SK-N-SH treated with all-trans-retinoic acid at 6 μM for 48 hours (cell line): ENCODE measurements at regions not wholly inside any gene's neighbourhood (a gene's known extent, or its start where the extent isn't known, plus 50 kb on each side); places are given as distances from the start of the nearest gene placed in this dataset.
"Not testable (repeated sequence)": the region's sequence is repeated elsewhere in the genome, so short reads cannot be mapped to it uniquely, and the experiment has no call there.

Source experiments
- ATAC-seq: fragments of 200-7000 bp; cut with Tn5 transposase; 3 replicates; pipeline ENCODE4 v1.9.1; 2020; ENCODE audit warnings: mild to moderate bottlenecking, moderate library complexity
- ARNTL ChIP-seq: fragments of 450-650 bp; formaldehyde crosslinking; IDR thresholded peaks from 2 replicates; pipeline ENCODE4 v1.5.0; 2020; ENCODE audit warnings: low read depth, mild to moderate bottlenecking, moderate library complexity, borderline replicate concordance
- BACH2 ChIP-seq: fragments of 250-450 bp; sonication (Bioruptor Pico); IDR thresholded peaks from 2 replicates; pipeline ENCODE4 v1.9.0; 2021; ENCODE audit warnings: mild to moderate bottlenecking, borderline replicate concordance
- CSRNP3 ChIP-seq: fragments of 250-450 bp; sonication (Bioruptor Pico); IDR thresholded peaks from 2 replicates; pipeline ENCODE4 v1.5.1; 2021; ENCODE audit warnings: mild to moderate bottlenecking, moderate library complexity
- ESRRG ChIP-seq: fragments of 250-450 bp; sonication (Bioruptor Pico); IDR thresholded peaks from 2 replicates; pipeline ENCODE4 v1.6.1; 2021; ENCODE audit warnings: mild to moderate bottlenecking
- GLIS3 ChIP-seq: fragments of 250-450 bp; sonication (Bioruptor Pico); IDR thresholded peaks from 2 replicates; pipeline ENCODE4 v1.5.0; 2020; ENCODE audit warnings: mild to moderate bottlenecking, moderate library complexity
- ISL1 ChIP-seq: fragments of 250-450 bp; sonication (Bioruptor Pico); IDR thresholded peaks from 2 replicates; pipeline ENCODE4 v2.1.2; 2022; ENCODE audit warnings: mild to moderate bottlenecking, moderate library complexity
- OSR1 ChIP-seq: fragments of 250-450 bp; sonication (Bioruptor Pico); IDR thresholded peaks from 2 replicates; pipeline ENCODE4 v1.8.0; 2022; ENCODE audit warnings: moderate library complexity, mild to moderate bottlenecking, inconsistent platforms
- POU6F1 ChIP-seq: fragments of 250-450 bp; sonication (Bioruptor Pico); IDR thresholded peaks from 2 replicates; pipeline ENCODE4 v1.8.0; 2021; ENCODE audit warnings: low read depth, mild to moderate bottlenecking, moderate library complexity, borderline replicate concordance
- RARB ChIP-seq: fragments of 250-450 bp; sonication (Bioruptor Pico); IDR thresholded peaks from 2 replicates; pipeline ENCODE4 v1.8.0; 2021; ENCODE audit warnings: mild to moderate bottlenecking, moderate library complexity
- SNAI2 ChIP-seq: fragments of 250-450 bp; sonication (Bioruptor Pico); IDR thresholded peaks from 2 replicates; pipeline ENCODE4 v1.5.0; 2020; ENCODE audit warnings: mild to moderate bottlenecking, moderate library complexity
- TCF4 ChIP-seq: fragments of 250-450 bp; sonication (Bioruptor Pico); IDR thresholded peaks from 2 replicates; pipeline ENCODE4 v1.8.0; 2021; ENCODE audit warnings: mild to moderate bottlenecking, moderate library complexity, borderline replicate concordance
- TOX ChIP-seq: fragments of 250-450 bp; sonication (Bioruptor Pico); IDR thresholded peaks from 2 replicates; pipeline ENCODE4 v1.8.0; 2021; ENCODE audit warnings: mild to moderate bottlenecking, moderate library complexity, borderline replicate concordance
- ZFP3 ChIP-seq: fragments of 250-450 bp; sonication (Bioruptor Pico); IDR thresholded peaks from 2 replicates; pipeline ENCODE4 v1.5.0; 2020; ENCODE audit warnings: mild to moderate bottlenecking, moderate library complexity
- ZFP30 ChIP-seq: fragments of 450-650 bp; formaldehyde crosslinking; IDR thresholded peaks from 2 replicates; pipeline ENCODE4 v1.5.0; 2022; ENCODE audit warnings: mild to moderate bottlenecking, moderate library complexity
- ZNF565 ChIP-seq: fragments of 450-650 bp; formaldehyde crosslinking; conservative IDR thresholded peaks from 2 replicates; pipeline ENCODE4 v1.5.0; 2020; ENCODE audit warnings: low read depth, mild to moderate bottlenecking, moderate library complexity
- ZNF8 ChIP-seq: fragments of 450-650 bp; formaldehyde crosslinking; IDR thresholded peaks from 2 replicates; pipeline ENCODE4 v1.5.0; 2020; ENCODE audit warnings: mild to moderate bottlenecking, moderate library complexity
- TF ChIP-seq, protein P1 (sequence below): fragments of 250-450 bp; sonication (Bioruptor Pico); IDR thresholded peaks from 2 replicates; pipeline ENCODE4 v1.5.0; 2020; ENCODE audit warnings: mild to moderate bottlenecking, moderate library complexity
- TF ChIP-seq, protein P2 (sequence below): fragments of 250-450 bp; sonication (Bioruptor Pico); IDR thresholded peaks from 2 replicates; pipeline ENCODE4 v1.5.1; 2020; ENCODE audit warnings: low read depth, mild to moderate bottlenecking, moderate library complexity

GRCh38 chr17:51362811-51363585, 102.7 kb downstream of the UTP18 start:
- TF ChIP-seq BACH2 (CRISPR knock-in tag) (no peak), OSR1 (CRISPR knock-in tag) (no peak), ISL1 (CRISPR knock-in tag) (no peak), CSRNP3 (CRISPR knock-in tag) (no peak), GLIS3 (CRISPR knock-in tag) (no peak), RARB (no peak), ZFP3 (CRISPR knock-in tag) (no peak), ESRRG (CRISPR knock-in tag) (no peak), TOX (CRISPR knock-in tag) (no peak)
- TF ChIP-seq, protein P1, sequence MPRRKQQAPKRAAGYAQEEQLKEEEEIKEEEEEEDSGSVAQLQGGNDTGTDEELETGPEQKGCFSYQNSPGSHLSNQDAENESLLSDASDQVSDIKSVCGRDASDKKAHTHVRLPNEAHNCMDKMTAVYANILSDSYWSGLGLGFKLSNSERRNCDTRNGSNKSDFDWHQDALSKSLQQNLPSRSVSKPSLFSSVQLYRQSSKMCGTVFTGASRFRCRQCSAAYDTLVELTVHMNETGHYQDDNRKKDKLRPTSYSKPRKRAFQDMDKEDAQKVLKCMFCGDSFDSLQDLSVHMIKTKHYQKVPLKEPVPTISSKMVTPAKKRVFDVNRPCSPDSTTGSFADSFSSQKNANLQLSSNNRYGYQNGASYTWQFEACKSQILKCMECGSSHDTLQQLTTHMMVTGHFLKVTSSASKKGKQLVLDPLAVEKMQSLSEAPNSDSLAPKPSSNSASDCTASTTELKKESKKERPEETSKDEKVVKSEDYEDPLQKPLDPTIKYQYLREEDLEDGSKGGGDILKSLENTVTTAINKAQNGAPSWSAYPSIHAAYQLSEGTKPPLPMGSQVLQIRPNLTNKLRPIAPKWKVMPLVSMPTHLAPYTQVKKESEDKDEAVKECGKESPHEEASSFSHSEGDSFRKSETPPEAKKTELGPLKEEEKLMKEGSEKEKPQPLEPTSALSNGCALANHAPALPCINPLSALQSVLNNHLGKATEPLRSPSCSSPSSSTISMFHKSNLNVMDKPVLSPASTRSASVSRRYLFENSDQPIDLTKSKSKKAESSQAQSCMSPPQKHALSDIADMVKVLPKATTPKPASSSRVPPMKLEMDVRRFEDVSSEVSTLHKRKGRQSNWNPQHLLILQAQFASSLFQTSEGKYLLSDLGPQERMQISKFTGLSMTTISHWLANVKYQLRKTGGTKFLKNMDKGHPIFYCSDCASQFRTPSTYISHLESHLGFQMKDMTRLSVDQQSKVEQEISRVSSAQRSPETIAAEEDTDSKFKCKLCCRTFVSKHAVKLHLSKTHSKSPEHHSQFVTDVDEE: no peak
- no peak for ATAC-seq

DNA sequence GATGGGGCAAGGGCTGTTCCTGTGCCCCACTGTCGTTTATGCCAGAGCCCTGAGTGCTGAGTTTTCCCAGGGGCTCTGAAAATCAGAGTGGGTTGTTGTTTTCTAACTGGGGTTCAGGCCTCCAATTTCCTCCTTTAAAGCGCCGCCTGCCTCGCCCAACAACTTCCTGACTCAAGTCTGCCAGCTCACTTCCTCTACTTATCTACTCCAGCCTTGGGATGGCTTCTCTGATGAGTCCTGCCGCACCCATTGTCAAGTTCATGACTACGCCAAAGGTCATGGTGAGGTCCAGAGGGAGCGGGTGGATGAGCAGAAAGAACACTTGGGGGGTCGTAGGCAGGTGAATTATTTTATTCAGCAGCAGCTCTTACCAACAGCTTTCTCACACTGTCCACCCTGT, 104.7 kb downstream of the UTP18 start:
- TF ChIP-seq OSR1 (CRISPR knock-in tag) (no peak), POU6F1 (no peak), ISL1 (CRISPR knock-in tag) (no peak)
- TF ChIP-seq, protein P2, sequence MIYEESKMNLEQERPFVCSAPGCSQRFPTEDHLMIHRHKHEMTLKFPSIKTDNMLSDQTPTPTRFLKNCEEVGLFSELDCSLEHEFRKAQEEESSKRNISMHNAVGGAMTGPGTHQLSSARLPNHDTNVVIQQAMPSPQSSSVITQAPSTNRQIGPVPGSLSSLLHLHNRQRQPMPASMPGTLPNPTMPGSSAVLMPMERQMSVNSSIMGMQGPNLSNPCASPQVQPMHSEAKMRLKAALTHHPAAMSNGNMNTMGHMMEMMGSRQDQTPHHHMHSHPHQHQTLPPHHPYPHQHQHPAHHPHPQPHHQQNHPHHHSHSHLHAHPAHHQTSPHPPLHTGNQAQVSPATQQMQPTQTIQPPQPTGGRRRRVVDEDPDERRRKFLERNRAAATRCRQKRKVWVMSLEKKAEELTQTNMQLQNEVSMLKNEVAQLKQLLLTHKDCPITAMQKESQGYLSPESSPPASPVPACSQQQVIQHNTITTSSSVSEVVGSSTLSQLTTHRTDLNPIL: no peak
- ATAC-seq: no peak

DNA sequence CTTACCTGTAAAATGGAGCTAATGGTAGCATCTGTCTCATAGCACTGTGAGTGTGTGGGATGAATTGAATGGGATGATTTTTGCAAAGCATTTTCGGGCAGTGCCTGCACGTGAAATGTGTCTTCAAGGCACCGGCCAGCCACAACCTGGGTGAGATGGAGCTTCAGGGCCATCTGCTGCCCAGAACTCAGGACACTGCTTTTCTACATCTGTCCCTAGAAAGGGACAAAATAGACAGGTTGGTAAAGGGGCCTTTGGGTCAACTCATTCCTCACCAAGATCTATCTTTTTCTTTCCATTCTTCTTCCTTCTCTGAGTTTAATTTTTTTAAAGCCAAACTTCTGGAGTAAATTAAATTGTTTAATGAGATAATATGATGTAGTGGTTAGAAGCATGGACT, 106.5 kb downstream of the UTP18 start:
- ATAC-seq: no peak
- TF ChIP-seq ZNF8 (CRISPR knock-in tag): no peak

GRCh38 chr17:51367836-51368235, 107.5 kb downstream of the UTP18 start:
- ATAC-seq: not testable (repeated sequence)

GRCh38 chr17:51371732-51372151, 111.4 kb downstream of the UTP18 start:
- peak; percentile 92 for ATAC-seq
- TF ChIP-seq SNAI2 (CRISPR knock-in tag) (no peak), ZNF8 (CRISPR knock-in tag) (0 out of 2 replicates have a peak, but pooled peaks have one; percentile 4)

GRCh38 chr17:51372345-51373004, 112.1 kb downstream of the UTP18 start:
- ATAC-seq: peak; percentile 83
- no peak for TF ChIP-seq ZFP30 (CRISPR knock-in tag)
- TF ChIP-seq POU6F1: no peak
- TF ChIP-seq TCF4 (CRISPR knock-in tag): no peak
- no peak for TF ChIP-seq ARNTL (CRISPR knock-in tag)
- TF ChIP-seq ZNF8 (CRISPR knock-in tag): no peak
- TF ChIP-seq ZNF565 (CRISPR knock-in tag): no peak
- no peak for TF ChIP-seq TOX (CRISPR knock-in tag)
